Neural cell (in vitro differentiated cells): ENCODE measurements at regions not wholly inside any gene's neighbourhood (a gene's known extent, or its start where the extent isn't known, plus 50 kb on each side); places are given as distances from the start of the nearest gene placed in this dataset.

Experiments used
- H2AFZ ChIP-seq: fragments of 200-600, 300-800 bp; sonication (generic), shearing (Covaris generic); 2 replicates; pipeline ENCODE4 v1.6.0; 2014; ENCODE audit warnings: low read depth, mild to moderate bottlenecking, antibody characterized with exemption, low read length, moderate library complexity
- H3F3A ChIP-seq: fragments of 200-600 bp; shearing (Covaris generic); 2 replicates; pipeline ENCODE4 v1.6.1; 2016; ENCODE audit warnings: mild to moderate bottlenecking, moderate library complexity, mixed read lengths, antibody characterized with exemption, low read length; ENCODE audit not compliant: insufficient read depth, poor library complexity, severe bottlenecking
- H3K27ac ChIP-seq: fragments of 200-600, 300-800 bp; sonication (generic), shearing (Covaris generic); 2 replicates; pipeline ENCODE4 v1.5.1; 2014; ENCODE audit warnings: mild to moderate bottlenecking, low read length, moderate library complexity
- H3K27me3 ChIP-seq: fragments of 300-800, 200-600 bp; sonication (generic), shearing (Covaris generic); 2 replicates; pipeline ENCODE4 v1.6.0; 2014; ENCODE audit warnings: mild to moderate bottlenecking, low read depth, low read length, moderate library complexity; ENCODE audit not compliant: insufficient read depth
- H3K36me3 ChIP-seq: fragments of 300-800, 200-600 bp; sonication (generic), shearing (Covaris generic); 2 replicates; pipeline ENCODE4 v1.5.1; 2014; ENCODE audit warnings: mild to moderate bottlenecking, antibody characterized with exemption, low read length, moderate library complexity; ENCODE audit not compliant: insufficient read depth
- H3K4me2 ChIP-seq: fragments of 300-800, 200-600 bp; sonication (generic), shearing (Covaris generic); 2 replicates; pipeline ENCODE4 v1.6.0; 2014; ENCODE audit warnings: mild to moderate bottlenecking, low read length
- H3K4me3 ChIP-seq: fragments of 300-800, 200-600 bp; sonication (generic), shearing (Covaris generic); 2 replicates; pipeline ENCODE4 v1.5.1; 2014; ENCODE audit warnings: mild to moderate bottlenecking, low read length, moderate library complexity
- H3K79me2 ChIP-seq: fragments of 200-600 bp; shearing (Covaris generic); replicated peaks from 2 replicates; pipeline ENCODE4 v1.6.0; 2014; ENCODE audit warnings: mild to moderate bottlenecking, low read length, moderate library complexity; ENCODE audit not compliant: insufficient read depth
- H3K9ac ChIP-seq: fragments of 300-800, 200-600 bp; sonication (generic), shearing (Covaris generic); 2 replicates; pipeline ENCODE4 v1.6.1; 2016; ENCODE audit warnings: mild to moderate bottlenecking, low read length, mixed read lengths
- H3K9me2 ChIP-seq: fragments of 200-600 bp; shearing (Covaris generic); 2 replicates; pipeline ENCODE4 v1.6.1; 2016; ENCODE audit warnings: mild to moderate bottlenecking, low read length, mixed read lengths; ENCODE audit not compliant: insufficient read depth
- H3K9me3 ChIP-seq: fragments of 200-600, 300-800 bp; sonication (generic), shearing (Covaris generic); 2 replicates; pipeline ENCODE4 v1.6.1; 2016; ENCODE audit warnings: mild to moderate bottlenecking, mixed run types, low read length, moderate library complexity, mixed read lengths
- H4K20me1 ChIP-seq: fragments of 200-600 bp; shearing (Covaris generic); 2 replicates; pipeline ENCODE4 v1.6.1; 2016; ENCODE audit warnings: mild to moderate bottlenecking, mixed run types; ENCODE audit not compliant: insufficient read depth
- EP300 ChIP-seq: fragments of 450-650 bp; conservative IDR thresholded peaks from 2 replicates; pipeline ENCODE4 v1.6.1; 2014; ENCODE audit warnings: antibody characterized with exemption, mild to moderate bottlenecking, moderate library complexity; ENCODE audit not compliant: poor library complexity, severe bottlenecking
- EZH2 ChIP-seq: fragments of 200-600, 300-800 bp; shearing (Covaris generic), sonication (generic); IDR thresholded peaks from 2 replicates; pipeline ENCODE4 v1.6.1; 2014; ENCODE audit warnings: antibody characterized with exemption, low read length, borderline replicate concordance, mild to moderate bottlenecking; ENCODE audit not compliant: insufficient read depth, poor library complexity, severe bottlenecking
- MXI1 ChIP-seq: fragments of 450-650 bp; conservative IDR thresholded peaks from 2 replicates; pipeline ENCODE4 v1.6.1; 2014; ENCODE audit warnings: antibody characterized with exemption, mild to moderate bottlenecking; ENCODE audit not compliant: poor library complexity, severe bottlenecking
- POLR2AphosphoS5 ChIP-seq: IDR thresholded peaks from 2 replicates; pipeline ENCODE4 v1.6.1; 2012
- RAD21 ChIP-seq: fragments of 450-650 bp; conservative IDR thresholded peaks from 2 replicates; pipeline ENCODE4 v1.6.1; 2014; ENCODE audit warnings: antibody characterized with exemption, mild to moderate bottlenecking, moderate library complexity
- SMC3 ChIP-seq: fragments of 450-650 bp; conservative IDR thresholded peaks from 2 replicates; pipeline ENCODE4 v1.6.1; 2014; ENCODE audit warnings: antibody characterized with exemption, mild to moderate bottlenecking, moderate library complexity; ENCODE audit not compliant: poor library complexity
- TAF1 ChIP-seq: IDR thresholded peaks from 2 replicates; pipeline ENCODE4 v1.6.1; 2012; ENCODE audit warnings: low read depth
- TF ChIP-seq, protein P1 (sequence below): fragments of 450-650 bp; IDR thresholded peaks from 2 replicates; pipeline ENCODE4 v1.5.1; 2014; ENCODE audit warnings: antibody characterized with exemption, mild to moderate bottlenecking, moderate library complexity; ENCODE audit not compliant: poor library complexity, severe bottlenecking
- TF ChIP-seq, protein P2 (sequence below): IDR thresholded peaks from 2 replicates; pipeline ENCODE4 v1.6.1; 2012; ENCODE audit warnings: borderline replicate concordance

DNA sequence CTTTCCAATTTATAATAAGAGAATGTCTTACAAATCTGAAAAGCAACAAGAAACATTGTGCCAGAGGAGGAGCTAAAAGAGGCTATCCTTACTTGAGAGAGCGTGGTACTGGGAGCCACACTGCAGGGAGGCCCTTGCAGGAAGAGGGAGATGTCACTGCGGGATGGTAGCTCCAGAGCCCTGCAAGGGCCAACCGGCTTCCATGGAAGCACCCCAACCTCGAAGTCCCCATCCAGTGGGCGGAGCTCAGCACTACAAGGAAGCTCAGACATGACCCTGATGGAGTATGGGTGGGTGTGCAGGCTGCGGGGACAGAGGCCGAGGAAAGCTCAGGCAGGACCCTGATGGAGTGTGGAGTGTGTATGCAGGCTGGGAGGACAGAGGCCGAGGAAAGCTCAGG lies 57.8 kb upstream of the RPS6KA2 start:
- Histone ChIP-seq H3K9me2 (no peaks in the 10 kb centered on the region), H3K4me3 (no peak overlapping the region), H3F3A (no peaks in the 10 kb centered on the region), H3K4me2 (no peak overlapping the region), H3K27me3 (no peaks in the 10 kb centered on the region), H3K27ac (no peak overlapping the region), H3K9me3 (no peaks in the 10 kb centered on the region), H4K20me1 (no peaks in the 10 kb centered on the region), H2AFZ (no peak overlapping the region), H3K79me2 (no peaks in the 10 kb centered on the region), H3K36me3 (no peaks in the 10 kb centered on the region), H3K9ac (no peak overlapping the region)
- TF ChIP-seq, protein P1, sequence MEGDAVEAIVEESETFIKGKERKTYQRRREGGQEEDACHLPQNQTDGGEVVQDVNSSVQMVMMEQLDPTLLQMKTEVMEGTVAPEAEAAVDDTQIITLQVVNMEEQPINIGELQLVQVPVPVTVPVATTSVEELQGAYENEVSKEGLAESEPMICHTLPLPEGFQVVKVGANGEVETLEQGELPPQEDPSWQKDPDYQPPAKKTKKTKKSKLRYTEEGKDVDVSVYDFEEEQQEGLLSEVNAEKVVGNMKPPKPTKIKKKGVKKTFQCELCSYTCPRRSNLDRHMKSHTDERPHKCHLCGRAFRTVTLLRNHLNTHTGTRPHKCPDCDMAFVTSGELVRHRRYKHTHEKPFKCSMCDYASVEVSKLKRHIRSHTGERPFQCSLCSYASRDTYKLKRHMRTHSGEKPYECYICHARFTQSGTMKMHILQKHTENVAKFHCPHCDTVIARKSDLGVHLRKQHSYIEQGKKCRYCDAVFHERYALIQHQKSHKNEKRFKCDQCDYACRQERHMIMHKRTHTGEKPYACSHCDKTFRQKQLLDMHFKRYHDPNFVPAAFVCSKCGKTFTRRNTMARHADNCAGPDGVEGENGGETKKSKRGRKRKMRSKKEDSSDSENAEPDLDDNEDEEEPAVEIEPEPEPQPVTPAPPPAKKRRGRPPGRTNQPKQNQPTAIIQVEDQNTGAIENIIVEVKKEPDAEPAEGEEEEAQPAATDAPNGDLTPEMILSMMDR: no peak
- TF ChIP-seq MXI1: no peak
- no peak for TF ChIP-seq POLR2AphosphoS5
- no peak for TF ChIP-seq EZH2
- no peak for TF ChIP-seq TAF1
- TF ChIP-seq SMC3: no peak
- TF ChIP-seq EP300: no peak
- TF ChIP-seq, protein P2, sequence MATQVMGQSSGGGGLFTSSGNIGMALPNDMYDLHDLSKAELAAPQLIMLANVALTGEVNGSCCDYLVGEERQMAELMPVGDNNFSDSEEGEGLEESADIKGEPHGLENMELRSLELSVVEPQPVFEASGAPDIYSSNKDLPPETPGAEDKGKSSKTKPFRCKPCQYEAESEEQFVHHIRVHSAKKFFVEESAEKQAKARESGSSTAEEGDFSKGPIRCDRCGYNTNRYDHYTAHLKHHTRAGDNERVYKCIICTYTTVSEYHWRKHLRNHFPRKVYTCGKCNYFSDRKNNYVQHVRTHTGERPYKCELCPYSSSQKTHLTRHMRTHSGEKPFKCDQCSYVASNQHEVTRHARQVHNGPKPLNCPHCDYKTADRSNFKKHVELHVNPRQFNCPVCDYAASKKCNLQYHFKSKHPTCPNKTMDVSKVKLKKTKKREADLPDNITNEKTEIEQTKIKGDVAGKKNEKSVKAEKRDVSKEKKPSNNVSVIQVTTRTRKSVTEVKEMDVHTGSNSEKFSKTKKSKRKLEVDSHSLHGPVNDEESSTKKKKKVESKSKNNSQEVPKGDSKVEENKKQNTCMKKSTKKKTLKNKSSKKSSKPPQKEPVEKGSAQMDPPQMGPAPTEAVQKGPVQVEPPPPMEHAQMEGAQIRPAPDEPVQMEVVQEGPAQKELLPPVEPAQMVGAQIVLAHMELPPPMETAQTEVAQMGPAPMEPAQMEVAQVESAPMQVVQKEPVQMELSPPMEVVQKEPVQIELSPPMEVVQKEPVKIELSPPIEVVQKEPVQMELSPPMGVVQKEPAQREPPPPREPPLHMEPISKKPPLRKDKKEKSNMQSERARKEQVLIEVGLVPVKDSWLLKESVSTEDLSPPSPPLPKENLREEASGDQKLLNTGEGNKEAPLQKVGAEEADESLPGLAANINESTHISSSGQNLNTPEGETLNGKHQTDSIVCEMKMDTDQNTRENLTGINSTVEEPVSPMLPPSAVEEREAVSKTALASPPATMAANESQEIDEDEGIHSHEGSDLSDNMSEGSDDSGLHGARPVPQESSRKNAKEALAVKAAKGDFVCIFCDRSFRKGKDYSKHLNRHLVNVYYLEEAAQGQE: no peak
- TF ChIP-seq RAD21: no peak

DNA sequence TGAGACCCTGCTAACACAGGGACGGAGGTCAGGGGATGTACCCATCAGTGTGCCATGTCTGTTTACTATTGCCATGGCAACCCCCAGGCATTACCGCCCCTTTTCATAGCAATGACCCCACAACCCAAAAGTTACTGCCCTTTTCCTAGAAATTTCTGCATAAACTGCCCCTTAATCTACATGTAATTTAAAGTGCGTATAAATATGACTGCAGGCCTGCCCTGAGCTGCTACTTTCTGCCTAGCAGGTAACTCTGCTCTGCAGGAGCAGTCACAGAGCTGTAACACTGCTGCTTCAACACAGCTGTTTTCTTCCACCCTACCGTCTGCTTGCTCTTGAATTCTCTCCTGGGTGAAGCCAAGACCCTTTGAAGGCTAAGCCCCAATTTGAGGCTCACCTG lies 57.1 kb upstream of the RPS6KA2 start:
- Histone ChIP-seq H3K4me2 (no peak overlapping the region), H2AFZ (no peak overlapping the region), H3F3A (no peaks in the 10 kb centered on the region), H3K9me3 (no peaks in the 10 kb centered on the region), H3K27me3 (no peaks in the 10 kb centered on the region), H3K79me2 (no peaks in the 10 kb centered on the region), H3K36me3 (no peaks in the 10 kb centered on the region), H4K20me1 (no peaks in the 10 kb centered on the region), H3K27ac (no peak overlapping the region), H3K4me3 (no peak overlapping the region), H3K9me2 (no peaks in the 10 kb centered on the region), H3K9ac (no peak overlapping the region)
- TF ChIP-seq RAD21 (no peak), SMC3 (no peak), MXI1 (no peak), EZH2 (no peak), TAF1 (no peak), POLR2AphosphoS5 (no peak), EP300 (no peak)
- TF ChIP-seq, protein P2: no peak
- TF ChIP-seq, protein P1: no peak
